Epidermal melanocyte (primary cell): ENCODE measurements at regions not wholly inside any gene's neighbourhood (a gene's known extent, or its start where the extent isn't known, plus 50 kb on each side); places are given as distances from the start of the nearest gene placed in this dataset.
"Not testable (repeated sequence)": the region's sequence is repeated elsewhere in the genome, so short reads cannot be mapped to it uniquely, and the experiment has no call there.

Experiments used
- DNase-seq: peaks from one replicate; pipeline ENCODE4 v3.0.0; 2011; ENCODE audit warnings: low spot score; ENCODE audit not compliant: insufficient read length

DNA sequence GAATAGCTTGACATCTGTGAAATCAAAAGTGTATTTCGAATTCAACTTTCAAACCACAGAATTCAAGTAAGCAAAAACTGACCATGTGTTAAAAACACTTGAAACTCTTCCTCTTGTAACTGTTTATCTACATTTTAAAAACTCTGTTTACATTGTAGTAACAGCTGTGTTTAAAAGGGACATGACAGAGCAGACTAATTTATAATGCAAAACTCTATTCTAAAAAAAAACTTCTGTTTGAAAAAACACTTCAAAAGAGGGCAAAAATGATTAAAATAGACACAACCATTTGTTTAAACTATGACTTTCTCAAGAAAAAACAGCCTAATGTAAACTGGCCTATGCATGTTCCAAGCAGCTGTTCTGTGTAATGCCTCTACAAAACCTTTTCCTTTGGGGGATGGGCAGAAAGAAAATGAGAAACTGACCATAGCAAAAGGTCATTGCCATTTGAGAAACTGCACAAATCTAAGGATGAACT lies 149.1 kb upstream of the HMGA2 start:
- no peak for DNase-seq

GRCh38 chr12:65678172-65678571 lies 146.1 kb upstream of the HMGA2 start:
- not testable (repeated sequence) for DNase-seq

DNA sequence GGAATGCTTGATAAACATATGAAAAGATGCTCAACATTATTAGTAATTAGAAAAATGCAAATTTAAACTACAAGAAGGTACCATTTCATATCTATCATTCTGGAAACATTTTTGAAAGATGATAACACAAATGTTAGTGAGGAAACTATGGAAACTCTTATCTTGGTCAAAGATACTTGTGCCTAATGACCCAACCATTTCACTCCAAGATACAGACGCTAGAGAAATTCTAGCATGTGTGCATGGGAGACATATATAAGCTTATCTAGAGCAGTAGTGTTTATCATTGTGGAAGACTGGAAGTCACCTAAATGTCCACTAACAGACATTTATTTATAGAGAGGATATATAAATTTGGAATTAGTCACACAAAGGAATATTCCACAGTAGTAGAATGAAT lies 143.1 kb upstream of the HMGA2 start:
- DNase-seq, result no peak

GRCh38 chr12:65682112-65682511 lies 142.2 kb upstream of the HMGA2 start:
- no peak for DNase-seq

GRCh38 chr12:65684906-65685305 lies 139.4 kb upstream of the HMGA2 start:
- DNase-seq, result no peak

DNA sequence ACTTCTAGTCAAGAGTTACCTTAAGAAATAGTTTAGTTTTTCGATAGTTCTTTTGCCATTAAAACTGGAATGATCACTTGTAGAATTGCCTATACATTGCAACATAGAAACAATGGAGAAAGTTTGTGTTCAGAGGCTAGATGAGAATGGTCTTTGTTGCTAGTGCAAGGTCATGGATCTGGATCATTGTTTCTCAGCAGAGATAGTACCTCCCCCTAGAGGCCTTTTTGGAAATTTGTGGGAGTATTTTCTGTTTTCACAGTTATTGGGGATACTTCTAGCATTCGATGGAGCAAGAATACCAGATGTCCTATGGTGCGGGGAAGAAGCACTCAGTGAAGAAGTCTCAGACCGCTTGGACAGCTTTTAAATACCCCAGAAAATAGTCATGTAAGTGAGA lies 138.8 kb upstream of the HMGA2 start:
- DNase-seq, result no peak

DNA sequence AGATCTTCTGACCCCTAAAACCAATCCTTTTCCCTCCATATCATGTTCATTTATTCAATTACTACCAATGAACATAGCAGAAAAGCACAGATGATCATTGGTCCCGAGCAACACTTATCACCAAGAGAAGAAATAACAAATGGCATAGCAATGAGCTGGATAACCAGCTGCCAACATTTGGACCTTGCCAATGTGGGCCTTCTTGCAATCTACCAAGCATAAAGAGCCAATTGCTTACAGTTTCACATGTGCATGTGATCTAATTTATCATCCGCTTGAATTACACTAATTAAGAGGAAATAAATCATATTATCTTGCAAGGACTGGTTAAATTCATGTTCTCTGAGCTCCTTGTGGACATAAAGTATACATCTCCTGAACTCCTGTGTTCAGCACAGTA lies 134.8 kb upstream of the HMGA2 start:
- DNase-seq, result no peak

GRCh38 chr12:65690477-65690876 lies 133.8 kb upstream of the HMGA2 start:
- no peak for DNase-seq

DNA sequence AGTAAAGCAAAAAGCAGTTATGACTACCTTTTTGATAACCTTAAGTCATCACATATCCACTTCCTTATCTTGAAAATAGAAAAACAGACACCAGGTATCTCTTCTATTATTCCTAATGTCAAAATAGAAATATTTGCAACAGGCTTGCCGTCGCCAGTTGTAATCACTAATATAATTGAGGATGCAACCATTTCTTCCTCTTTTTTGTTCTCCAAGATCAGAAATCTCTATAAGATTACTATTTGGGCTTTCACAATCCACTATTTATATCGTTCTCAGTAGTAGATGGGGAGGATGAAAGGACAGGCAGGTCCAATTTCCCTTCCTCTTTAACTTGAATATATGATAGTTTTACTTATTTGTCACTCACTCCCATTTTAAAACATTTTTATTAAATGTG lies 130.2 kb upstream of the HMGA2 start:
- no peak for DNase-seq

DNA sequence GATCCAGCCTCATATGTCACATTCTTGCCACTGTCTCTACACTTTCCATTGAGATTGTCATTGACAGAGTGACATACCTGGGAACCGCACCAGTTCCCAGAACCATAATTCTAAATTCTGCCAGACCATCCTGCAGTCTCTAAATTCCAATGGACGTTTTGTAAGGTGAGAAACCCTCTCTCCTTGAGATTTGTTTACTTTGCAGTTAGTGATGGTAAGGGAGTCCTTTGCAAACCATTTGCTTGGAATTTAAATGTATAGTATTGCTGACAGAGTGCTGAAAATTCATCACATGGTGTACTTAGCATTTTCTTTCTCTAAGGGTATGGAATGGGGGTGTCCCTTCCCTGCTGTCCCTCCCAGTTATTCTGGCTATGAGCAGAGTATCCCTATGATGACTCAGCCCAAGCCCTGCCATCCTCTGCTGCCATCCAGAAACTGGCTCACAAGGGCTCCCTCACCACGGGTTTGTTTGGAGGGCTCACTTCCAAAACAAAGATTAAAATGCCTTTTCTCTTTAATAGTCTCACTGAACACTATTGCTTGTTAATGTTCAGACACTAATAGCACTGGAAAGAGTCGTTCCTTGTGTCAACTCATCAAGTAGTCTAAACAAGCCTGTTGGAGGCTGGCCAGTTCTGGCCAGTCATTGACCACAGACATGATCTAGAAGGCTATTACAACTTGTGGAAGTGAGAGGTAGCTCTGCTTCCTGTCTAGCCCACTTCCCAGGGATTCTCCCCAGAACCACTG lies 129.0 kb upstream of the HMGA2 start:
- no peak for DNase-seq

- no peak for DNase-seq
Observed at GRCh38 chr12:65696227-65696626, 128.1 kb upstream of the HMGA2 start.

GRCh38 chr12:65699251-65699650 lies 125.0 kb upstream of the HMGA2 start:
- DNase-seq, result no peak

GRCh38 chr12:65703176-65703575 lies 121.1 kb upstream of the HMGA2 start:
- no peak for DNase-seq

GRCh38 chr12:65705380-65705876 lies 118.9 kb upstream of the HMGA2 start:
- DNase-seq, result no peak

DNA sequence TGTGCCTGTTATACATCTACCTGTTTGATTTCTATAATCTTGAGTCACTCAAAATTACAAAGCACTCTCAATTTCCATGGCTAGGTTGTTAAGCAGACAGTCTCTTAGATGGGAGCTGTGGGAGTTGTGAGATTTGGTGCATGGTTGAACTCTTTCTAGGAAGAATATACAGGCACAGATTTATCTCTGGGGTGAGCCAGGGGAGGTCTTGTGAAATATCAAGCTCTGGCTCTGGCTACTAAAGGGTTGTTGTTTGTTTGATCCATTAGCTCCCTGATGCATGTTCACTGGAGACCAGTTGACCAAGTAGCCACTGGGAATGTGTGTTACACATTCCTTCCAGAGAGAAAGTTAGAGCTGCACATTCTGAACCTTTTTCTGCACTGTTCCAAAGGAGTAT lies 117.2 kb upstream of the HMGA2 start:
- DNase-seq, result no peak

DNA sequence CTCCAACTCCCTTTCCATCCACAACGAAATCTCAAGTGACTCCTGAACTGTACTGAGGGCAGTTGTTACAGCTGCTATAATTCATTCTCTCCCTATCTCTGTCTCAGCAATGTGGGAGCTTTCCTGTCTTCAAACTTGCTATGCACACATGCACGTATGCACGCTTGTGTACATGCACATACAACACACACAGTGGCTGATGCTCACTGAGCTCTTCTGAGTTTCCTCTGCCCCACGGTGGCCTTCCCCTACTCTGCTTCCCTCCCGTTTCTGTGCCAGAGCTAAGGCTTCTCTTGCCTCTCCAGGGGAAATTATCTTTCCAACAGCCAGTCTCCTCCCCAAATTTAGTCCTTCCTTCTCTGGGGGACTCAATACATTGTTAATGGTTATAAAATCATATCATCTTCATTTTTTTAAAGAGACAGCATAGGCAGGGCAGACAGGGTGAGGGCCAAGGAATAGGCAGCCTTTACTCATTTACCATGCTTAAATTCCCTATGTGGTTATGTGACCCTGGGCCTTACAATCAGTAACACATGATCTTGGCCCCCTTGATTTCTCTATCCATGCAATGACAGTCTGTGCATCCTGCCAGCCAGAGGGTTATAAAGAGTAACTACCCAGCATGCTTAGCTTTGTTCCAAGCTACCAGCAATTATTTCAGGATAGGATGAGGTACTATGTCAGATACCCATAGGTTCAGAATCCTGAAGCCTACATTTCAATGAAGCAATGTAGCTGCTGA lies 111.9 kb upstream of the HMGA2 start:
- DNase-seq, result no peak

DNA sequence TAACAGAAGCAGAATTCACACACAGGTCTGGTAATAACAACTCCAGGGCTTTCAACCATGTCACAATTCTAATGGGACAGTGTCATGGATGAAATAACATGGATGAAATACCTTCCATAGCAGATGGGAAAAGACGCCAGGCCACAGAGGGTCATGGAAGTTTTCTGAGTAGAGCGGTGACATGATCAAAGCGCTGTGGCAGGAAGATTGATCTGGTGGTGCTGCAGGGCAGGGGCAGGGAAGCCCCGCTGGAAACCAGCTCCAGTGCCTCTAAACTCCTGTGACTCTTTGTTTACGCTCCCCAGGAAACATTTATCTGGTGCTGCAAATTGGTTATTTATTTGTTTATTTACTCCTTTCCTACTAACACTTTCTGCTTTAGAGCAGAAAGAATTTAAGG lies 108.3 kb upstream of the HMGA2 start:
- DNase-seq, result no peak

DNA sequence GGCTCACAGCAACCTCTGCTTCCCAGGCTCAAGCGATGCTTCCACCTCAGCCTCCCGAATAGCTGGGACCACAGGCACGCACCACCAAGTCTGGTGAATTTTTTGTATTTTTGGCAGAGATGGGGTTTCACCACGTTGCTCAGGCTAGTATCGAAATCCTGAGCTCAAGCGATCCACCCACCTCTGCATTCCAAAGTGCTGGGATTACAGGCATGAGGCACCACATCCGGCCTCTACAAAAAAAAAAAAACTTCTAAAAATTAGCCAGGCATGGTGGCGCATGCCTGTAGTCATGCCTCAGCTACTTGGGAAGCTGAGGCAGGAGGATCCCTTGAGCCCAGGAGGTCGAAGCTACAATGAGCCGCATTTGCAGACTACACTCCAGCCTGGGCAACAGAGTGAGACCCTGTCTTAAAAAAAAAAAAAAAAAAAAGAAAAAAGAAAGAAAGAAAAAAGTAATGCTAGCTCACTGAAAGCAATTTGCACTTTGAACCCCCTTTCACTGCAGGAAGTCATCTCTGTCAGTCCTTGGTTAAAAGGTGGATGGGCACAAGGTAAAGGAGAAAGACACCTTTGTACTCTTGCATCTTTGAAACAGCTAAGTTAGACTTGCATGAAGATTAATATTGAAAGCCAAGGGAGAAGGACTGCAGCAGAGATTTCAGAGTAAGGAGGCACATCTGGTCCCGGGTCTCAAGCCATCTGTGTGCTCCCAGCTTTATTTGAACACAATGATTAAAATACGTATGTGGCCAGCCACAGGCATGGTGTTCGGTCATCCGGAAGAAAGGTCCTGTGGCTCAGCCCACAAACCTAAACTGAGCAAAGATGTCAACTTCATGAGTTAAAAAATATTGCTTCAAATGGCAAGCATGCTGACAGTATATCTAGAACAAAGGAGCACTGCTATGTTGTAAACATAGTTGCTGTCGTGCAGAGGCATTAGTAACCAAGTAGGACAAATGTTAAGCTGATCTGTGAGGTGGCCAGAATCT lies 103.8 kb upstream of the HMGA2 start:
- no peak for DNase-seq

DNA sequence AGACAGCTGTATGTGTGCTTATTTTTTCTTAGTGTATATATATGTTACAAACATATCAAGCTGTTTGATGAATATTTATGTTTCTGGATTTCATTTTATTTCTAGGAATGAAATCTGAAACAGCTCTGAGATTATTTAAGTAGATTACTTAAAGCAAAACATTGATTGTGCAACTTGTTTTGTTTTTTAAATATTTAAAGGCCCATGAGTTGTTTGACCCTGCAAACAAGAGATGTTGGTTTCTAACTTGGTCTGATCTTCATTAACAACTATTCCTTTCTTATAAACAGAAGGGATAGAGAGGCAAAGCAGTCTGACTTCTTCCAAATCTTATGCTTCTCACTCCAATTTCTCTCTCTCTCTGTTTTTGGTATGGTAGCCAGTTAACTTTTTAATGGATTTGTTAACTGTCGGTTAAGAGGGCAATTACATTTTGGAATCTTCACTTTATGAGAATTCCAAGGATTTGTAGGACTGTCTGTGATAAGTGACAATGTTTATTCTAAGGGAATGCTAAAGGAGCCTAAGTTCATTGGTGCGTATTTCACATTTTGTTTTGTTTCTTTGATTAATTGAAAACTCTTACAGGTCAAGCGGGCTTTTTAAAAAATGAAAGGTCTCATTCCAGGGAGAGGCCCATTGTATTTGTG lies 102.6 kb upstream of the HMGA2 start:
- DNase-seq, result no peak

GRCh38 chr12:65725376-65725775 lies 98.9 kb upstream of the HMGA2 start:
- DNase-seq, result no peak

- no peak for DNase-seq
Observed at GRCh38 chr12:65728455-65728847, 95.8 kb upstream of the HMGA2 start.
